HG03565 (cell line): ENCODE measurements at regions not wholly inside any gene's neighbourhood (a gene's known extent, or its start where the extent isn't known, plus 50 kb on each side); places are given as distances from the start of the nearest gene placed in this dataset.
A peak's percentile ranks its signal among the peaks of the same experiment; 100 is the strongest.
"Not testable (repeated sequence)": the region's sequence is repeated elsewhere in the genome, so short reads cannot be mapped to it uniquely, and the experiment has no call there.

Experiments
- ATAC-seq: cut with Tn5 transposase; IDR thresholded peaks from one replicate; pipeline ENCODE4 v1.9.1; 2021; ENCODE audit warnings: mild to moderate bottlenecking, moderate library complexity; ENCODE audit not compliant: unreplicated experiment

DNA sequence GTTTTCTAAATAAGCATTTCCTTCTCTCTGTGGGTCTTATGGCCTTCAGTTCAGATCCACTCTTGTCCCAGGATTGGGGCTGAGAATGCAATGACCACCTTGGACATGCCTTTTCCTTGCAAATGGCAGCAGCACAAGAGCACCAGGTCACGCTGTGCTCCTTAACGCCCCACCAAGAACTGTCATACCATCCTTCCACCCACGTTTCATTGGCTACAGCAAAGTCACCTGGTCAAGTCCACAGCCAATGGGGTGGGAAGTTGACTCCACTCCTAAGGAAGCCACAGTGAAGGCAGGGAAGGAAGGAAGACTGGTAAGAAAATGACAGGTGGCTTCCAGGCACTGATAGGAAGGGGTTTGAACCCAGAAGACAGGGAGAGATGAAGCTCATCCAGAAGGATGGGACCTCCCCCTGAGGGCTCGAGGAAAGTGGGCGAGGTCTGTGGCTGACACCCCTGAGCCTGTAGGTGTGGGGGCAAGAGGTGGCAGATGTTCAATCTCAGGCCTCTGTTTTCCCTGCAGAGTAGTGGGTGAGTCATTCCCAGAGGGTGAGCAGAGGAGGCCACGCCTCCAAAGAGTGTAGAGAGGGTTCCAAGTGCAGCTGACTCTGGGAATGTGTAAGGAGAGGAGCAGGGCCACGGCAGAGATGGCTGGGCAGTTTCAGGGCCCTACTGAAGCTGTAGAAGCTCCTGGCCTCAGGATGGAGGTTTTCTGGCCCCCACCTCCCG is 113.5 kb upstream of the VRK1 start:
- ATAC-seq: no peak

DNA sequence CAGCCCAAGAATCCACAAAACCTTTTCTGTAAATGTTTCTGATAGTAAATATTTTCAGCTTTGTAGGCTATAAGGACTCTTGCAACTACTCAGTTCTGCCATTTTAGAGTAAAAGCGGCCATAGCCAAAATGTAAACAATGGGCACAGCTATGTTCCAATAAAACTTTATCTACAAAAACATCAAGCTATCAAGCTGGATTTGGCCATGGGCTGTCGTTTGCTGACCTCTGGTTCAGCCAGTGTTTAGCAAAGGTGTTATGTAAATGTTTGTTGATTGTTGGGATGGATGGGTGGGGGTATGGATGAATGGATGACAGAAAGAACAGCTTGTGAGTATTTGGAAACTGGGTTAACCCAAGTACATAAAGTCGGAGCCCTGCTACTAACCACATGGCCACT is 111.1 kb upstream of the VRK1 start:
- ATAC-seq: no peak

DNA sequence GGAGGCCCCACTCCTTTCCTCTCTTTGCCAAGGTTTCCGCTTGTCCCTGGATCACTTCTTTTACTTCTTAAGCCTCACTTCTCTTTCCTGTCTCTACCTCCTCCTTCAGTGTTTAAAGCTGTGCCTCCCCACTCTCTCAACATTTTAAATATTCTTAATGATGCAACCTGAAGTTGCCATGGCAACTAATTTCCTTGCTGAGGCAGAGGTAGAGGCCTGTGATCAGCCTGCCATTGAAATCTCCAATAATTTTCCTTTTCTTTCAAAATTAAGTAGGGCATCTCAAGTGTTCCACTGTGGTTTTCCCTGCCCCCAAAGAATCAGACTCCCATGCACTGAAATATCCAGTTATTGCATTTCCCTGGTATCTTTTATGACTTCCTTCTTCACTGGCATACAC is 108.6 kb upstream of the VRK1 start:
- no peak for ATAC-seq

DNA sequence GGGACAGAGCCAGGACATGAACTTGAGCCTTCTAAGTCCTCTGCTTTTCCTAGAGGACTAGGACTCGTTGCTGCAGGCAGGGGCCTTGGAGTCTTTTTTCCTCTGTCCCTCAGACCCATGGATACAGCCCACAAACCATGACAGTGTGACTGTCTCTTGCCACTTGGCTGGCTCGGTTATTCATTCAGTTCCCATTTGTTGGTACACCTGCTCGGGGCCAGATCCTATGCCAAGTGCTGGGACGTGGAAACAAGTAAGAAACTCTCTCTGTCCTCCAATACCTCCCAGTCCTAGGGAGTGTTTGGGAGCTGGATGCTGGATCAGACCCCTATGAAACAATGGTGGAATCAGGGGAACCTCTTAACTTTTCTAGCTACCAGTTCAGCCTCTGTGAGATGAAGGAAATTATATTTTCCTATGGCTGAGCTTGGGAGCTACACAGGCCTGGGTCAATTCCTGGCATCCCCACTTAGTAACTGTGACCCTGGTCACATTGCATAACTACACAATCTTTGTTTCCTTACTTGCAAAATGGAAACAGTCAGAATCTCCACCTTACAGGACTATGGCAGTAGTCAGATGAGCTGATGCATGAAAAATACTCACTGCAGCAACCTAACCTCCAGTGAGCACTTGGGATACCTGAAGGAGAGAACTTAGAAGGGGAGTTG is 106.3 kb upstream of the VRK1 start:
- no peak for ATAC-seq

GRCh38 chr14:96693252-96693820 is 103.8 kb upstream of the VRK1 start:
- ATAC-seq: no peak

GRCh38 chr14:96693987-96694386 is 103.2 kb upstream of the VRK1 start:
- ATAC-seq: no peak

- ATAC-seq: no peak
Observed at GRCh38 chr14:96698960-96699539, 98.1 kb upstream of the VRK1 start.

- ATAC-seq: no peak
Observed at GRCh38 chr14:96699666-96700065, 97.5 kb upstream of the VRK1 start.

DNA sequence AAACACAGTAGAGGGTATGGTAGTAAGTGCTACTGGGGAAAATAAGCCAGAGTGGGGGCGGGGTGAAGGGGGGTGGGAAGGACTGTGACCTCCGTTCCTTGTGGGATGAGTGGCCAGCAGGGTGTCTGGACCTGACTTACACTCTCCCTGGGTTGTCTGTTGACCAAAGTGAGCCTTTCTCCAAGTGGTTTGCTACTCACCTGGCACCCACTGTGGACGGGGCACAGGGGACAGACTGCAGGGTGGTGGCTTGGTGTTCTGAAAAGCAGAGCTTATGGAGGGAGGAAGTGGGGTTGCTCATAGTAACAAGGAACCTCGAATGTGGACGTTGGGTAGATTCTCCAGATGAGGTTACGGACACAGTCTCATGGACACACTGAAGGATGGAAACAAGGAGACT is 94.4 kb upstream of the VRK1 start:
- no peak for ATAC-seq

DNA sequence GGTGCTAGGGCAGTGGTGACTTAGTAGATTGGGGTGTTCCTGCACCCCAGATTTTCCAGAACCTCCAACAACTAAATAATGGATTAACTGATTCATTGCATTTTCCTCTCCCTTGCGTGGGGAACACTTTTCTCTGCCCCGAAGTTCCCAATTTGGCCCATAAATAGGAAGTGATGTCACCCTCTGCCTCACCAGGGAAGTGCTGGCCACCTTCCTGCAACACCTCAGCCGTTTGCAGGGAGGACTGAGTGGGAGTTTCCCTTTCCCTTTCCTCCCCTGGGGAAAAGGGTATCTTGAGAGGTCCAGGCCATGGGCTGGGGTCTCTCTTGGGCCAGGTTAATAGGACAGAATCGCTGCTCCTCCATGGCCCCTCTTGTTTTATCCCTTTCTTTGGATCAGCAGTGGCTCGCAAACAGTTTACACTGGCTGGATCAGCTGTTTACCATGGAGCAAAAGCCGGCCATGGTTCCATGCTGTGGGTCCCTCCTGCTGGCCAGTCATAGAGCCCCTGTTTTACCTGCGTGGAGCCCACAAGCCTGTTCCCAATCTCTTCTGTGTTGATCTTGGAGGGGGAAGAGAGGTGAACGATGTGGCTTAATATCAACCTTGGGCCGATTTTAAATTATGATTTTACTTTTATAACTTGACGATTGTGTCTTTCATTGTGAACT is 91.6 kb upstream of the VRK1 start:
- ATAC-seq: no peak

DNA sequence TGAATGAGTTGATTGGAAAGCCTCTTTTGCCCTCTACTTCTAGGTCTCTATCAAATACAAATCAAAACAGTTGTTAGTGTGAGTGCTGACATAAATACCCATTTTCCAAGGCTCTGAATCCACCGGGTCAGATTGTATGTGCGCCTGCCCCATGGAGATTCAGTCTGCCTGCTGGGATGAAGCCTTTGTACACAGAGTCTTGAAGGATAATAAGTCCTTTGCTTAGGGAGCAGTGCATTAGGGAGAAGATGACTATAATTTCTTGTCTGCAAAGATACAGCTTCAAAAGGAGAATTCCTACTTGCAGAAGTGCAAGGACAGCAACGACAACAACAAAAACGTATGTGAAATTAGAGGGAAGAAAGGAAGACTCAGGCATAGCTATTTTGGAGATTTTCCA is 90.3 kb upstream of the VRK1 start:
- ATAC-seq: no peak

DNA sequence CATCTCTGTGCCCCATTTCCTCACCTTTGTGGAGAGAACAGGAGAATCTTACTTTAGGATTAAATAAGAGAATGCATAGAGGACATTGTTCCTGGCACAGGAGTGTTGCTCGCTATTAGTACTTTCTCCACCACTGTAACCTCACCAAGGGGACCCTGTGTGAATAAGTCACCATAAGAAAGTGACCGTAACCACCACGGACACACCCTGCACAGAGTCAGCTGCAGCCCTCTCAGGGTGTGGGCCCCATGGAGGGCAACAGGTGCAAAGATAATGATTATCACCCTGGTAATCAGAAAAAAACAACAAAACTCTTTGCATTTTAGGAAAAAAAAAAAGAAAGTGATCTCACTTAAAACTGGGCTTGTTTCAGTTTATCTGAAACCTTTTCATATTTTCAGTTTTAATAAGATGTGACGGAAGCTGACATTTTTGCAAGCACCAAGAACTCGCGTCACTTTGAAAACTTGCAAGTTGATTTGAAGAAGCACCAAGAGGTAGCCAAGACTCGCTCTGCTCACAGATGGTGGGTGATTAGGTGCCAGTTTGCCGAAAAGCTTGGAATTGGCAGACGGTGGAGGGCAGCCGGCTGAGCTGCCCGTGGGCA is 87.0 kb upstream of the VRK1 start:
- ATAC-seq: peak; percentile 59

DNA sequence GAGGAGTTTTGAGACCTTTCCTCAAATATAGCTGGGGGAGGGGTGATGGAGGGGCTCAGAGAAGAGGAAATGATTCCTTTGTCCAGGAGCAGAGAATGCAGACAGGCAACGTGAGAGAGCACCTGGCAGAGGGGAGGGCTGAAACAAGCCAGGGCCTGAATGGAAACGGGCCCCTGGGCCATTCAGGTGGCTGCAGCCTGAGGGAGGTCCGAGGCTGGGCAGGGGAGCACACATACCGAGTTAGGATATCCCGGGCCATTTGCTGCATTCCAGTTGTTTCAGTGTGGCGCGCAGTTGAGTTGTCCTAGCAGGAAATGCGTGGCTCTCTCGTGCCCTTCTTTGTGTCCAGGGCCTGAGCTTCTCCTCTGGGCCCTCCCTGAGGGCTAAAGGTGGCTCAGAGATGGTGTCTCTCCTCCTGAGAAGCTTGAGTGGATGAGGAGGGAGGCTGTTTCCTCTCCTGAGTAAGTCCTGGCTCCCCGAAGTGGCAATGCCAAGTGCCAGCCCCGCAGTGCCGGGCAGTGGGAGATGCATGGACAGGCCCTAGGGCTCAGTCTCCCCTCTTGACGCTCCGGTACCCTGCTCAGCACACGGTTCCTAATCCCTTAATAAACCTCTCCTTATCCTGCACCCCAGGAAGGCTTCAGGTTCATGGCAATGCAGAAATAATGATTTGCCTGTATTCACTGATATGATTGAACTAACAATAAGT is 85.5 kb upstream of the VRK1 start:
- no peak for ATAC-seq

DNA sequence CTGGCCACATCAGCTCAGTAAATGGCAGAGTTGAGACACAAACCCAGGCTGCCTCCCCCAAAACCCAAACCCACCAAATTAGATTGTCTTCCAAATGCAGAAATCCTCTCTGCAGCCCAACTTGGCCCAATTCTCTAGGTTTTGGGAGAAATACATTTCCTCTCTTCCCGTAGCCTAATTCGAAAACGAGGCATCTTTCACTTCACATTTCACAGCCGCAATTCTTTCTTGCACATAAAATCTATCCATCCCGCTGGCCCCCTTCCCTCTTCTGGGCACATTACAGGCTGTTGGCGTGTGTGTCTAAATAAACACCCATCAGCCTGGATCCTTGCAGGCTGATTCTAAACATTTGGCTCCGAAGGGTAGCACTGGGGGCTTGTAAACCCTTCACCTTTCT is 83.8 kb upstream of the VRK1 start:
- ATAC-seq: no peak

DNA sequence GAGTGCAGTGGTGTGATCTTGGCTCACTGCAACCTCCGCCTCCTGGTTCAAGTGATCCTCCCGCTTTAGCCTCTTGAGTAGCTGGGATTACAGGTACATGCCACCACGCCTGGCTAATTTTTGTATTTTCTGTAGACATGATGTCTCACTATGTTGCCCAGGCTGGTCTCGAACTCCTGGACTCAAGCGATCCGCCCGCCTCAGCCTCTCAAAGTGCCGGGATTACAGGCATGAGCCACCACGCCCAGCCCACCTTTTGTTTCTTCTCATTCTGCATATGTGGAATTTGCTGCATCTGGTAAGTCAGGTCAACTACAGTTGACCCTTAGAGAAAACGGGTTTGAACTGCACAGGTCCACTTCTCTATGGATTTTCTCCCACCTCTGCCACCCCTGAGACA is 82.6 kb upstream of the VRK1 start:
- not testable (repeated sequence) for ATAC-seq

GRCh38 chr14:96717116-96717515 is 80.1 kb upstream of the VRK1 start:
- ATAC-seq: no peak

DNA sequence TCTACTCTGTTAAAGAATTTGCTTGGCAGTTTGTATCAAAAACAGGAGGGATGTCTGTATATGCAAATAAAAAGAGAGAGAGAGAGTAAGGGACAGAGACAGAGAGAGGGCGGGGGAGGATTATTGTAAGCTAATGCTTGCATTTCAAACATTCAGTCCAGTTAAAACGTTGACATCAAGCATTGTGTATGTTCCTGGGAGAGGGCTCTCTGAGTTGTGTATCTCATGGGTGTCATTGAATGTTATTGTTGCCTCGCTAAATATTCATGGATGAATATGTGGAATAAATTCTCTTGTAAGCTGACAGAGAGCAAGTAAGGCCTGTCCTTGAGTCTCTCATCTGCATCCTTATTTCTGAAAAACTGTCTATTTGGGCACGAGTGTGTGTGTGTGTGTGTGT is 78.8 kb upstream of the VRK1 start:
- no peak for ATAC-seq

- not testable (repeated sequence) for ATAC-seq
Observed at GRCh38 chr14:96720702-96721101, 76.5 kb upstream of the VRK1 start.

GRCh38 chr14:96722736-96723135 is 74.4 kb upstream of the VRK1 start:
- ATAC-seq: no peak

DNA sequence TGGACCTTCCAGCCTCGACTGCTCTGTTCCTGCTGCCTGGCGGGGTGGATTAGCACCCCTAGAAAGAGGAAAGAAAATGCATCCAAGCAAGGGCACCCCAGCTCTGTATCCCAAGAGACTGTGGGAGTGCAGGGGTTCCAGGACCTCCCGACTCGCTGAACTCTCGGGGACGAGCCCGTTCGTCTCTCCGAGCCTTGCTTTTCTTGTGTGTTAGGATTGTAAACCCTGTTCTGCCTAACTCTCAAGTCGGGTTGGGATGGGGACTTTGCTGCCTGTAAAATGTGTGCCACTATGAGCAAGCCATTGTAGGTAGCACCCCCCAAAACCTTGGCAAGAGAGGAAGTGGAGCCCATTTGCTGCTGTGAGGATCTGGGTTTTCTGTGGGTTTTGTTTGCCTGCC is 73.2 kb upstream of the VRK1 start:
- no peak for ATAC-seq
